NCI-H1417 (cell line): ENCODE measurements at regions not wholly inside any gene's neighbourhood (a gene's known extent, or its start where the extent isn't known, plus 50 kb on each side); places are given as distances from the start of the nearest gene placed in this dataset.
"Not testable (repeated sequence)": the region's sequence is repeated elsewhere in the genome, so short reads cannot be mapped to it uniquely, and the experiment has no call there.

Experiments
- DNase-seq, 3 experiments: peaks; one replicate each; lab custom pipeline; 2025; lab: John Stamatoyannopoulos, UW

DNA sequence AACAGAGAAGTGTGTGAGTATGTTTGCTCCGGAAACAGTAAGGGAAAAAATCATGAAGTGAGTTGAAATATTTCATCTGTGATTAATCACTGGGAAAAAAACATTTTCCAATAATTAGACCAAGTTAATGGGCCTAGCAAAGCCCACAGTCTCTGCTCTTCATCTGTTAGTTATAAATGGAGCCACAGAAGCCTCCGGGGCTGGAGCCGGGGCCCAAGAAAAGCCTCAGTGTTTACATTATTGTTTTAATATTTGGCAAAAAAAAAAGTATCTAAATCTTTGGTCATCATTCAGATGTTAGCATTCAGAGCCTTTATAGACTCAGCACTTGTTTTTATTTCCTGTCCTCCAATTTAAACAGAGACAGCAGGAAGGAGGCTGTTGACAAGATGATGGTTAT lies 115.0 kb downstream of the UBE2U start:
- DNase-seq: no peak

DNA sequence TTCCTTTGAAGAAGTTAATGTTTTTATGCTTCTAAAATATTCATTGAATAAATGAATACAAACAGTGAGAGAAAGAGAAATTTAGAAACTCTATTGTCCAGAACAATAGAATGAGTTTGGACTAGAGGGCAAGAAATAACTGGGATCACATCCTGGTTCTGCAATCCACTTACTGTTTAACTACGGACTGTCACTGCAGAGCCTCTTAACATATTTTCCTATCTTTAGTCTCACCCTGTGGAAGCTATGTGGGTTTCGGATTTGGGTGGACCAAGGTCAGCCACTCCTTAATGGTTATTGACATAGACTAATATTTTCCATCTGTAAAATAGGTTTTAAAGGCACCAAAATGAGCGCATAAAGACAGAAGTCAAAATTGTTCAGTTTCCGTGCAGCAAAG lies 116.6 kb downstream of the UBE2U start:
- DNase-seq: no peak

DNA sequence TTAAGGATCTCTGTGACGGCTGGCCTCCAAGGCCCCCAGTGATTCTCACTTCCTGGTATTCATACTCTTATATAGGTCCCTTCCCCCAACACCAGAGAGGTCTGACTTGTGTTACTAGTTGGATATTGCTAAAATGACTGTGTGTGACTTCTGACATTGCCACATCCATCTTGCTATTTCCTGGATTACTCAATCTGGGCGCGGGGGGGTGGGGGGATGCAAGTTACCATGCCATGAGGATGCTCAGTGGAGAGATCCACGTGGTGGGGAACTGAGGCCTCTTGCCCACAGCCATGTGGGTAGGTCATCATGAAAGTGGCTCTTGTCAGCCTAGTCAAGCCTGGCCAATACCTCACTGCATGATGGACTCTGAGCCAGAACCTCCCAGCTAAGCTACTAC lies 117.0 kb downstream of the UBE2U start:
- no peak for DNase-seq

DNA sequence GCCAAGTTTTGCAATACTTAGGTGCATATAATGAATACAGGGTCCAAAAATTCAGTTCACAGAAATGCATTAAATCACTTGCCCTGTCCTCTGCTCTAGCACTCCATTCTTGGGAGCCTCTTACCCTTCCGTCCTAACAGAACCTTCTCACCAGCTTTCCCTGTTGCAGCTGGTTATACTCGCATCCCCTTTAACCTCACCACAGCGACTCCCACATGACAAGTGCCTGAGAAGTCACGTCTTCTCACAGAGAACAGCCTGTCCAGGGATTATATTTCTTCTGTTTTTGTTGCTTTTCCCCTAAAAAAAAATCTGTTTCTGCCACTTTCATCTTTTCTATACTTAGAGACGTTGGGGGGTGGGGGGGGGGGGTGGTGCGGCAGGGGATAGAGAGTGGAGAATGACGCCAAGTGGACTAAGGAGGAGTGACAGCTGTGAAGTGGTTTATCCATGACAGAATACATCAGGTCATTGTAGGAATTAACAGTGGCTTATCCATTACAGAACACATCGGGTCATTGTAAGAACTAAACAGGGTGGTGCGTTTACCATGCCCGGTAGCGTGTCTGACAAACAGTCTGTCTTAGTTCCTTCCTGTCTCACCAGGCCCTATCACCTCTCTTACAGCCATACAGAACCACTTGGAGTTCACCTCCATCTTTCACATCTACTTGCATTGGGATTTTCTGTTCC lies 117.6 kb downstream of the UBE2U start:
- no peak for DNase-seq

DNA sequence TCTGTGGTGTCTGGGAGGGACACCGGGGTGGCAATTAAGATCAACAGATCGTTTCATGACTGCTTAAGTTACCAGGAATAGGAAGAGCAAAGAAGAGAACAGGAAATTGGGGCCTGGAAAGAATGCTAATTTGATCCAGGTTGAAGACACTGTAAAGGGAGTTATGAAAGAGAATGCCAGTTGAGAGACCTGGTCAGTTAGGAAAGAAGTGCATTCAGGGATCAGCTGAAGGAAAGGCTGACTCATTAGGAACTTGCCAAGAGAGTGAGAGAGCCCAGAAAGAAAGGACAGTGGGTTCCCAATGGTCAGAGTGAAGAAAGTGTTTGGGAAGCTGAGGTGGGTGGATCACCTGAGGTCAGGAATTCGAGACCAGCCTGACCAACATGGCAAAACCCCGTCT lies 119.6 kb downstream of the UBE2U start:
- DNase-seq: no peak

DNA sequence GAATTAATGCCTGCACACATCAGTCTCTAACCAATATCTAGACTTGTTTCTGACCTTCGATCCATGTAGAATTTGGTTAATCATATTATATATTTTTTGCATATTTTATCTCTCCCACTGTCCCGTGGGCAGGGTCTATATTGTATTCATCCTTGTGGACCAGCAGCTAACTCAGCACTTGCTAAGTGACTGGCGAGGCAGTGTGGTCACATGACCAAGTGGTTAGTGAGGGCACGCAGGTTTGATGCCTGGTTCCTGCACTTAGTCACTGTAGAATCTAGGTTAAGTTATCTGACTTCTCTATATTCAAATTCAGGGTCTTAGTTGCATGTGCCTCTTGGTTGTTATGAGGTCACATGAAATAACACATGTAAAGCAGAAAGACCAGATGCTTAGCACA lies 120.5 kb downstream of the UBE2U start:
- DNase-seq: no peak

DNA sequence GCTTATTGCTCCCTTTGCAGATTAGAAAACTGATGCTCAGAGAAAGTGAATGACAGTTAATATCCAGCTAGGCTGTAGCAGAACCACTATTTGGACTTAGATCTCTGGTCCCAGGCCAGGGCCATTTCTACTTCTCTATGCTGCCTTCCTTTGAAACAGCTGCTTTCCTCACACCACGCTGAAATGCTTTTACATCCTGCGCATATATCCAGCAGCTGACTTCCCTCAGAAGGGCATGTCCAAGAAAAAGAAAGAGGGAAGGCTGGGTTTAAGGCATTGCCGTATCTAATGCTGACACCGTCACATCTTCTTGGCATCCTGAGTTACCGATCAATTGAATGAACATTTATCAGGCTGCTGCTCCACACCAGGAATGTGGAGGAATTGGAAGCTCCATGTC lies 122.4 kb downstream of the UBE2U start:
- DNase-seq: no peak

DNA sequence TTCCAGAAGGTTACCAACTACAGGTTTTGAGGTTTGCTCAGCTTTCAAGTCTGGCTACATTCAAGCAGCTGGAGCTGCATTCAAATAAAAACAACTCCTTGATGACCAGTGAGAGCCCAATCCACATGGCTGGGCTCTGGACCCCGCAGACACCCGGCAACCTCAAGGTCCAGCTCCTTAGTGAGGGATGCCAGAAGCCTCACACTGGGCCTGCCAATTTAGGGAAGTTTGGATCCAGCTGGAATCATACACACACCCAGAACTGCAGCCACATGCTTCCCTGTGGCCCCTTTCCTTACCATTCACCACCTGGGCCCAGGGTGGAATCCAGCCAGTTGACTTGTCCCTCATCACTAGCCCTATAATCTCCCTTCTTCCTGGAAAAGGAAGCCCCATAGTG lies 123.7 kb downstream of the UBE2U start:
- DNase-seq: no peak

DNA sequence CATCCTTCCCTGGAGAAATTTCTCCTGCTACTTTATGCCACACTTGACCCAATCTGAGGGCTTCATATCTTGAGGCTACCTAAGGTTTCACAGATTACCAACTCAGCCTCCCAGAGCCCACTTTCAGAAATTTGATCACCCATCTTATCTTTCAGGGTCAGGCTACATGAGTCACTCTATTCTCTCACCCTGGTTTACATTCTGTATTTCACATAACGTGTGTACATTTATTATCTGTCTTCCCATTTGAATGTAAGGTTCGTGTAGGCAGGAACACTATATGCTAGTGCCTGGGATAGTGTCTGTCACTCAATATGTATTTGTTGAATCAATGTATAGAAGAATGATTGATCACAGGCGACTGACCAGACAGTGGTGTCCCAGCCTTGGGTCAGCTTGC lies 124.8 kb downstream of the UBE2U start:
- DNase-seq: no peak

DNA sequence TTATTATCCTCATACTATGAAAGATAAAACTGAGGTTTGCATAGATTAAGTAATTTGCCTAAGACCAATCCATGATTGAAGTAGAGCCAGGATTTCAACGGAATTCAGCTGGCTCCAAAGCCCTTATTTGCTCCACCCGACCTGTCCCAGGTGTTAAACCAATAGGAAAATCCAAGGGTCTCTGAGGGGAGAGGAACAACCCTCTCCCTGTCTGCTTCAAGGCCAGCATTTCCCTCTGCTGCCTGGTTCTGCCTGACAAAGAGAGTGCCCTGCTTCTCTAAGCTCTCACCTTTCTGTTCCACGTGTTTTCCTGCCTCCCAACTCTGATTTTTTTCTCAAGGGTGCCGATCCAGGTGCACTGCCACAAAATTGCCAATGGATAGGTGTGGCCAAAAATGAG lies 127.4 kb downstream of the UBE2U start:
- DNase-seq: no peak

DNA sequence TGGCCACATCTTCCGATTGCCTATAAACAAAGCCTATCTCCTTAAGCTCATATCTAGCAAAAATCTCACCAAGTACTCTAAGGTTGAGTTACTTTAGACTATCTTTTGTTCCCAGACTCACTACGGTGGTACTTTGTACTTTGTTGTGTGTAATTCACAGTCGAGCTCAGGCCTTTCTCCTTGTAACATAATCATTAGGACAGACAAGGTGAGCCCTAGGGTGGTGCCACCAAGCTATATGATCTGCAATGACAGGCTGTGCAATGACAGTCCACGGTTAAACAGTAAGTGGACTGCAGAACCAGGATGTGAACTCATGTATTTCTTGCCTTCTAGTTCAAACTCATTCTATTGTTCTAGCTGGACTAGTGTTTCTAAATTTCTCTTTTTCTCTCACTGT lies 132.2 kb downstream of the UBE2U start:
- DNase-seq: no peak

DNA sequence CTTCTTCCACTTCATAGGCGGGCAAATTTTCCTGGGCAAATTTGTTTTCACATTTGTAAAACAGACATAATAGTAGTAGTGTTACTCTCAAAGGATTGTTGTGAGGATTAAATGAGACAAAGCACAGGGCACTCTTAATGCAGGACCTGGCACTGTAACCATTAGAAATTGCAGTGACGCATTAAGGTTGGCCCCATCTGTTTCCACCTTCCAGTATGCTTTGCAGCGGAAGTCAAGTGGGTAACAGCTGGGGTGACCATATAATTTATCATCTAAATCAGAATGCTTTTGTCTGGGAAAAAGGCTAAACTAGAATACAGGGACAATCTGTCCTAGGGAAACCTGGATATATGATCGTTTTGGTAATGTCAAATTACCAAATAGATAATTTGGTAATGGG lies 132.5 kb upstream of the CACHD1 start:
- DNase-seq: peak in 1 of 3 experiments; percentile 5

DNA sequence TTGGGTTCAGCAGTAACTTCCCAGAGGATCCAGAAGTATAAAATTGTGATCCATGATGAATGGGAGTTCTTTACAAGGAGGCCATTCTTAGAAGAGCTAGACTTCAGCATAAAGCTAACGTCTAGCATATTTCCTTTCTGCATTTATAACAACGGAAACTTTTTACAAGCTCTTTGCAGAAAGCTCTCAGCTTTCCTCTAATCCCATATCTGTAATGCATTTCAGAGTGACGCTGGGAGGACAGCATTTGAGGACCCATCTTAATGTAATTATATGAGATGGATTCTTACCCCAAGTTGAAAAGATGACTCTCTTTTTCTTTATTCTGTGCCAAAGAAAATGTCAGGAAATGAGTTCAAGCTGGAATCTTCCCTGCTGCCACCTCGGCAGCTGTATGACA lies 132.0 kb upstream of the CACHD1 start:
- no peak for DNase-seq

DNA sequence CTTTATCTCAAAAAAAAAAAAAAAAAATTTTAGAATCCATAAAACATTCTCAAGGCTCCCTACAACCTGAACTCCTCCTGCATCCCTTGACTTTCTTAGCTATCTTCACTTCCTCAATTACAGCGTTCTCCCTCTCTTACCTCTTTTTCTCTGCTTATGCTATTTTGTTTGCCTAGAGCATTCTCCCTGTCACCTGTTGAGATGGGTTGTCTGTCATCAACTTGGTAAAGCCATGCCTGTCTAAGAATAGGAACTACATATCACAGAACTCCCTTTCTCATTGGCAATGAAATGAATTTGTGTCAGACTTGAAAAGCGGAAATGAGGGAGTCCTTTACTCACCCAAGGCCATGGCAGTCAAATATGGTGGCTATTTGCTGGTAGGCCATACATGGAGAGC lies 129.6 kb upstream of the CACHD1 start:
- DNase-seq: no peak

DNA sequence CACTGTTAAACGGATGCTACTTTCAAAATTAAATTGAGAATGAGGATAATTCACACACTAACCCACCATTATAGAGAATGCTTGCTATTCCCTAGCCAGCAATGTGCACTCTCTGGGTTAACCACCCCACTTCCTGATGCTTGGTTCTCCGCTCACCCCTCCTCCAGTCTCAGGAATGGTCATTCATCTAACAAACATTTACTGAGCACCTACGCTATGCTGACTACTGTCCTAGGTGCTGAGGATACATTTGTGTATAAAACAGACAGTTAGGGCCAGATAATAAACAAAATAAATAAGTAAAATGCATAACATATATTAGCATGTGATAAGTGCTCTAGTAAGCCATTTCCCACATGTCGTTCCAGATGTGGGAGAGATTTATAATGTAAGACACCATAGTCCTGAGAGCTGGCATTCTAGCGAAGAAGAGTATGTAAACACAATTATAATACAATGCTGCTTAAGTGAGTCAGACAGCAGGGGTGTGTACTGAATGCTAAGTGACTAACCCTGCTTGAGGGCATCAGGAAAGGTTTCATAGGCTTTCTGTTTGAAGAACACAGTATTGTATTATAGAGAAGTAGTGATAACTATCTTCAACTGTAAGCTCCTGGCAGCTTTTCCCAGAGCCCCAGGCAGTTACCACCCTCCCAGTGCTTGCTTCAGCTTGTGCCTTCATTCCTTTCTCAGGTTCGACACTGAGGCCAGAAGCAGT lies 126.7 kb upstream of the CACHD1 start:
- DNase-seq: peak in 2 of 3 experiments; percentile 41 to 86

DNA sequence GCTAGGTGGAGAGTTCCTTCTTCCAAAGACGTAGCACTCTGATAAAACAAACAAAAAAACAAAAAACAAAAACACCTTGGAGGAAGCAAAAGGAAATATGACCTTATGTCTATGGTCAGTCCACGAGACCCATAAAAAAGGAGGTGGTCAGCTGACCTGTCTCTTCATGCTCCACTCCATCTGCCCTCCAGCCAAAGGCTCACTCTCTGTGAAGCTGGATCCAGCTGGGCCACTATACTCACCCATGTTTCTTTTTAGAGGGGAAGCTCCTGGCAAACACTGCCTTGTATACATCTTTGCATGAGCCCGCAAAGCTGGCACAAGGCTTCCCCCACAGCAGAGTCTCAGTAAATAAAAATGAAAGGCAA lies 126.1 kb upstream of the CACHD1 start:
- DNase-seq: peak in 1 of 3 experiments; percentile 34

DNA sequence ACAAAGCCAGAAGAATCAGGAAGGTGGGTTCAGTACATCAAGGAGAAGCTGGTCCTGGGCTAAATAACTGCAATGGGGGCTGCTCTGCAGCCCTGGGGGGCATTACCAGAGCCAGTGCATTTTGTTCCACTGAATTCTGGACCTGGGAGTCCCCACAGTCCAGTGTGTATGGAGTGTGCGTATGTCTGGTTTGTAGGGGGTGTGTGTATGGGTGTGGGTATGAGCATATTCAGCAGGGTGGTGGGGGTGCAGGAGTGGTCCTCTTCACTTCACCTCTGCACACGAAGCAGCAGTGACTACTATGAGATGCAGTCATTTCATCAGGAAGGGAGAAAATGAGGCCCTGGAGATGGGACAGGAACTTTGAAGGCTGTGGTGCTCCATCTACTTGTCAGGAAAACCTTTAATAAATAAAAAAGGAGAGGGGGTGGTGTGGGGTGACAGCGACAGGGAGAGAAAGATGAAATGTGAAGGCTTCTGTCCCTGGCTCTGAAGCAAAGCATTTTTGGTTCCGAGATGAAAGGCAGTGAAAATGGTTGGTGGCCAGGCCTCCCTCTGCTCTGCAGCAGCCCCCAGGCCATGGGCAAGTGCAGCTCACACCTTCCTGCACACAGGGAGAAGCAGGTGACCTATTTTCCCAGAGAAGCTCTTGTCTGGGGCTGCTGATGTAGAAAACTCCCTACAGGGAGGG lies 121.5 kb upstream of the CACHD1 start:
- no peak for DNase-seq

DNA sequence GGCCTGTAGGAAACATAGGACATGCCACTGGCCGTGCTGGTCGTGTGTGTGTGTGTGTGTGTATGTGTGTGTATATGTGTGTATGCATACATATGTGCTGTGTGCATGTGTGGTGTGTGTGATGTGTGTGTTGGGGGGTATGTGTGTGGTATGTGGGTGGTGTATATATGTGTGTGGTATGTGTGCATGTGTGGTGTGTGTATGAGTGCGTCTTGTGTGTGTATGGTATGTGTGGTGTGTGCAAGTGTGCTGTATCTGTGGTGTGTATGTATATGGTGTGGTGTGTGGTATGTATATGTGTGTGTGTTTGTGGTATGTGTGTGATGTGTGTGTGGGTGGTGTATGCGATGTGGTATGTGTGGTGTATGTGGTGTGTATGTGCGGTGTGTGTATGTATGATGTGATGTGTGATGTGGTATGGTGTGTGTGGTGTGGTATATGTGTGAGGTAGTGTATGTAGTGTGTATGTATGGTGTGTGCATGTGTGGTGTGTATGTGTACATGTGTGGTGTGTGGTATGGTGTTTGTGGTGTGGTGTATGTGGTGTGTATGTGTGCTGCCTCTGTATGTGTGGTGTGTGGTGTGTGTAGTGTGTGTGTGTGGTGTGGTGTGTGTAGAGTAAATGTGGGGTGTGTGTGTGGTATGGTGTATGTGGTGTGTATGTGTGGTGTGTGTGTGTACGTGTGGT lies 120.8 kb upstream of the CACHD1 start:
- DNase-seq: no peak

DNA sequence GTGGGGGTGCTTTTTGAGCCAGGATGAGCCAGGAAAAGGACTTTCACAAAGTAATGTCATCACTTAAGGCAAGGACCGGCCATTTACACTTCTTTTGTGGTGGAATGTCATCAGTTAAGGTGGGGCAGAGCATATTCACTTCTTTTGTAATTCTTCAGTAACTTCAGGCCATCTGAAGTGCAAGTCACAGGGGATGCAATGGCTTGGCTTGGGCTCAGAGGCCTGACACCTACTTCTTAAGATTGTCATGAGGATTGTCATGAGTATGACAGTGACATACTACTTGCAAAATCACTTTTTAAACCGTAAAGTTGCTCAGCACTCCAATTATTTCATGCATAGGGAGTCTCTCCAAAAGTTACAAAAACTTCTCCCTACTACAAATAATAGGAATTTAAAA lies 114.4 kb upstream of the CACHD1 start:
- not testable (repeated sequence) for DNase-seq

DNA sequence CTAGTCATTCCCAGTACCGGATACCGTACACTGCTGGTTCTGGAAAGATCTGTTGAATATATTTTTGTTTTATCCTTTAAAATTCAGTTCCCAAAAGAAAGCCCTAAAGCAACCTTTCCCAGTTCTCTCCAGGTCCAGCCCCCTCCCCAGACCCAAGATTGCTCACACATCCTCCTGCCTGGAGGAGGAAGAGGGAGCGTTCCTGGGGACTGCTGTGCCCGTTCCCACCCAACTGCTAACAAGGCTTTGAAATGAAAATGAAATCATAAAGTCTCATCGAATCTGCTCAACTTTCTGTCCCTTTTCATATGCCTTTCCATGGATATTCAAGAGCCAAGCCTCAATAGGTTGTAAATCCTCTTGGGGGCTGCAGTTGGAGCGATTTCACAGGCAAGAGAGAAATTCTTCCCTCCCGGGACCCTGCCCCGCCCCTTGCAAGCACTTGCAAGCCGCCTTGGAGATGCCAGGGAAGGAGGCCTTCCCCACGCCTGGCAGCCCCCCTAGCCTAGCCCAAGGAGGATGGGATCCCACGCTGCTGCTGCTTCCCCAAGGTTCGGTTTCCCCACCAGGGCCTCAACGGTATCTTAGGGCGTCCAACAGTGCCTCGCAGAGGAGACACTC lies 113.2 kb upstream of the CACHD1 start:
- no peak for DNase-seq

DNA sequence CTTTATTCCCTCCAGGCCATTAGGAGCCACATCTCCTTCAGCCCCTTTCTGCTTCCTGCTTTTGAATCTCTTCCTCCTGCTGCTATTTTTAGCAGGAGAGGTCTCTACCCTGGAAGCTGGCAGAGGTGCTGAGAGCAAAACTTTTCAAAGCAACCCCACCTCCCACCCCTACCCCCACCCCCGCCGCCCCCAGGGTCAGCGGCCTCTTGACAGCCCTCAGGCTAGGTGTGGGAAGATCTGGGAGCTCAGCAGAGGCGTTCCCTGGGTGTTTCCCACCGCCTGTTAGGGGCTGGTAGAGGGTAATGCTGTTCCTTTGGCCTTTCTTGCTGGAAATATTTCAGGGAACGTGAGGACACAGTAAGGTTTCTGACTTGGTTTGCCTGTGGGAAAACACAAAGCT lies 112.5 kb upstream of the CACHD1 start:
- DNase-seq: no peak

DNA sequence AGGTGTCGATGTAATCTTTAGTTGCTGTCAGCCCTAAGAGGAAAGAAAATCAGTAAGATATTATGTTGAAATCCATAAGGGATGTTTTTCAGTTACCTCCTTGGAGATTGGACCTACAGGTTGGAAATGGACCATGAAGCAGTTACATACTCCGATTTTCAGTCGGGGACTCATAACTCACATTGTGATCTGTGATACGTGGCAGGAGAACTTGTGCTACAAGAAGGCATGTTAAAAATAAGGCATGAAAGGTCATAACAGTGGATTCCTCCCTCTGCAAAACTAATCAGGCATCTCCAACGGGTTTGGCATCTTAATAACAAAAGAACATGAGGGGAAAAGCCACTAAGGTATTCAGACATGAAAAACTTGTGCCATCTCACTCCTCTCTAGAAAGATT lies 111.2 kb upstream of the CACHD1 start:
- DNase-seq: no peak
